Gastrocnemius medialis (tissue), 4 donors: ENCODE measurements at regions not wholly inside any gene's neighbourhood (a gene's known extent, or its start where the extent isn't known, plus 50 kb on each side); places are given as distances from the start of the nearest gene placed in this dataset.

Experiments used
- ATAC-seq, 2 donors: fragments of 150-250 bp; one replicate each; pipeline ENCODE4 v1.9.1; 2016
- DNase-seq, 2 donors: peaks; one replicate each; pipeline ENCODE4 v3.0.0-alpha.2; 2019
- H3K27ac ChIP-seq, 4 donors: fragments of 200-600 bp; sonication (generic); 1 replicate in 1 of 4; 2 replicates in 3 of 4; pipeline ENCODE4 v1.5.1; 2016 to 2018; ENCODE audit warnings: mild to moderate bottlenecking in 2 of 4, moderate library complexity in 1 of 4
- H3K27me3 ChIP-seq, 3 donors: fragments of 200-600 bp; sonication (generic) in 2 of 3; 1 replicate in 1 of 3; 2 replicates in 2 of 3; pipeline versions ENCODE4 v1.5.1 to v1.6.0; 2016 to 2019; ENCODE audit warnings: mild to moderate bottlenecking in 1 of 3, moderate library complexity in 1 of 3
- H3K36me3 ChIP-seq, 2 donors: fragments of 200-600 bp; sonication (generic) in 1 of 2; one replicate each; pipeline ENCODE4 v1.5.1; 2017 to 2018
- H3K4me1 ChIP-seq, 2 donors: fragments of 200-600 bp; sonication (generic) in 1 of 2; one replicate each; pipeline ENCODE4 v1.5.1; 2016 to 2017; ENCODE audit warnings: mild to moderate bottlenecking in 2 of 2
- H3K4me3 ChIP-seq, 4 donors: fragments of 200-600 bp; sonication (generic) in 3 of 4; 1 replicate in 1 of 4; 2 replicates in 3 of 4; pipeline ENCODE4 v1.5.1; 2016 to 2019; ENCODE audit warnings: mild to moderate bottlenecking in 2 of 4
- H3K9me3 ChIP-seq, 3 donors: fragments of 200-600 bp; sonication (generic) in 2 of 3; 1 replicate in 1 of 3; 2 replicates in 2 of 3; pipeline ENCODE4 v1.5.1; 2016 to 2019
- CTCF ChIP-seq, 5 experiments: fragments of 450-650 bp in 3 of 5; fragments of 200-600 bp in 2 of 5; sonication (generic) in 2 of 5; IDR thresholded peaks in 4 of 5; conservative IDR thresholded peaks in 1 of 5; 1 replicate in 4 of 5; 2 replicates in 1 of 5; pipeline ENCODE4 v1.5.1; 2016 to 2019; ENCODE audit warnings: antibody characterized with exemption in 5 of 5, mild to moderate bottlenecking in 3 of 5, moderate library complexity in 3 of 5
- POLR2A ChIP-seq, 2 donors: fragments of 450-650 bp; IDR thresholded peaks; one replicate each; pipeline ENCODE4 v1.6.1; 2017; ENCODE audit warnings: antibody characterized with exemption in 2 of 2, mild to moderate bottlenecking in 2 of 2, moderate library complexity in 2 of 2
- in situ Hi-C, 4 donors: fragments of 200-750 bp; cut with MboI; loops; one replicate each; pipeline versions ENCODE4 v1.15.0 to v1.8.0; 2017; ENCODE audit warnings: low sequenced_read_pairs in 4 of 4
- intact Hi-C: fragments of 100-400 bp; cut with DNase I; formaldehyde crosslinking; loops from one replicate; pipeline ENCODE4 v1.15.1; 2023; ENCODE audit warnings: low total_unique reads

- intact Hi-C loops, result no loop called here
- Histone ChIP-seq H3K4me1 (no peaks in the 10 kb centered on the region), H3K27me3 (no peaks in the 10 kb centered on the region), H3K27ac (no peak overlapping the region), H3K4me3 (no peak overlapping the region), H3K36me3 (no peaks in the 10 kb centered on the region), H3K9me3 (no peaks in the 10 kb centered on the region)
- DNase-seq (no peak), ATAC-seq (no peak)
- in situ Hi-C loops, result no loop called here
- TF ChIP-seq POLR2A (IDR thresholded peaks at IDR 0.05), result no peak
- TF ChIP-seq CTCF (IDR thresholded peaks at IDR 0.05 in 4 of 5, conservative IDR thresholded peaks at IDR 0.05 in 1 of 5), result no peak
Observed at GRCh38 chr14:87087881-87088280, 905.1 kb downstream of the GALC start.

GRCh38 chr14:87084908-87085307 is 908.1 kb downstream of the GALC start:
- Histone ChIP-seq H3K4me3 (no peak overlapping the region), H3K36me3 (no peaks in the 10 kb centered on the region), H3K27ac (no peak overlapping the region), H3K9me3 (no peaks in the 10 kb centered on the region), H3K4me1 (no peaks in the 10 kb centered on the region), H3K27me3 (no peaks in the 10 kb centered on the region)
- in situ Hi-C loops, result no loop called here
- intact Hi-C loops, result no loop called here
- DNase-seq (no peak), ATAC-seq (no peak)
- TF ChIP-seq CTCF (IDR thresholded peaks at IDR 0.05 in 4 of 5, conservative IDR thresholded peaks at IDR 0.05 in 1 of 5), result no peak
- TF ChIP-seq POLR2A (IDR thresholded peaks at IDR 0.05), result no peak

GRCh38 chr14:87082917-87083316 is 910.1 kb downstream of the GALC start:
- Histone ChIP-seq H3K4me3 (no peak overlapping the region), H3K27ac (no peak overlapping the region), H3K36me3 (no peaks in the 10 kb centered on the region), H3K9me3 (no peaks in the 10 kb centered on the region), H3K4me1 (no peaks in the 10 kb centered on the region), H3K27me3 (no peaks in the 10 kb centered on the region)
- ATAC-seq, result no peak
- no peak for DNase-seq
- TF ChIP-seq CTCF (IDR thresholded peaks at IDR 0.05 in 4 of 5, conservative IDR thresholded peaks at IDR 0.05 in 1 of 5), result no peak
- no peak for TF ChIP-seq POLR2A (IDR thresholded peaks at IDR 0.05)
- intact Hi-C loops, result no loop called here
- in situ Hi-C loops, result no loop called here

- H3K27me3 ChIP-seq, result no peaks in the 10 kb centered on the region
- intact Hi-C loops, result no loop called here
- no peak overlapping the region for H3K27ac ChIP-seq
- no peak overlapping the region for H3K4me3 ChIP-seq
- DNase-seq (no peak), ATAC-seq (no peak)
- H3K4me1 ChIP-seq, result no peaks in the 10 kb centered on the region
- TF ChIP-seq CTCF (IDR thresholded peaks at IDR 0.05 in 4 of 5, conservative IDR thresholded peaks at IDR 0.05 in 1 of 5), result no peak
- H3K9me3 ChIP-seq, result no peaks in the 10 kb centered on the region
- H3K36me3 ChIP-seq, result no peaks in the 10 kb centered on the region
- in situ Hi-C loops, result no loop called here
Observed at GRCh38 chr14:87081004-87081403, 912.0 kb downstream of the GALC start.

GRCh38 chr14:87080146-87080545 is 912.8 kb downstream of the GALC start:
- in situ Hi-C loops, result no loop called here
- no peak overlapping the region for H3K27ac ChIP-seq
- ATAC-seq, result no peak

More at GRCh38 chr14:87080146-87080545, 912.8 kb downstream of the GALC start:
- Histone ChIP-seq H3K4me1 (no peaks in the 10 kb centered on the region), H3K36me3 (no peaks in the 10 kb centered on the region), H3K4me3 (no peak overlapping the region), H3K27me3 (no peaks in the 10 kb centered on the region), H3K9me3 (no peaks in the 10 kb centered on the region)
- no peak for TF ChIP-seq POLR2A (IDR thresholded peaks at IDR 0.05)
- no peak for TF ChIP-seq CTCF (IDR thresholded peaks at IDR 0.05 in 4 of 5, conservative IDR thresholded peaks at IDR 0.05 in 1 of 5)
- DNase-seq, result no peak
- intact Hi-C loops, result no loop called here
